RWPE2 (cell line): ENCODE measurements at regions not wholly inside any gene's neighbourhood (a gene's known extent, or its start where the extent isn't known, plus 50 kb on each side); places are given as distances from the start of the nearest gene placed in this dataset.

Experiments
- ATAC-seq: fragments of 200-7000 bp; cut with Tn5 transposase; 3 replicates; pipeline ENCODE4 v1.9.1; 2021; ENCODE audit warnings: low read depth
- DNase-seq: peaks from one replicate; pipeline ENCODE4 v3.0.0-alpha.2; 2020; ENCODE audit warnings: low spot score
- H3K27ac ChIP-seq: fragments of 450-650 bp; 2 replicates; pipeline ENCODE4 v1.5.1; 2017; ENCODE audit warnings: mild to moderate bottlenecking; ENCODE audit not compliant: poor library complexity, severe bottlenecking
- H3K27me3 ChIP-seq: fragments of 250-450 bp; sonication (Bioruptor Pico); 2 replicates; pipeline ENCODE4 v1.5.1; 2021; ENCODE audit warnings: mild to moderate bottlenecking, moderate library complexity; ENCODE audit not compliant: insufficient read depth, poor library complexity, severe bottlenecking
- H3K36me3 ChIP-seq: fragments of 250-450 bp; sonication (Bioruptor Pico); 2 replicates; pipeline ENCODE4 v1.5.1; 2020; ENCODE audit warnings: low read depth, mild to moderate bottlenecking, moderate library complexity
- H3K4me1 ChIP-seq: fragments of 250-450 bp; sonication (Bioruptor Pico); 2 replicates; pipeline ENCODE4 v1.5.1; 2021; ENCODE audit warnings: mild to moderate bottlenecking, moderate library complexity; ENCODE audit not compliant: insufficient read depth, poor library complexity, severe bottlenecking
- H3K4me3 ChIP-seq: fragments of 250-450 bp; sonication (Bioruptor Pico); 2 replicates; pipeline ENCODE4 v1.5.1; 2021; ENCODE audit warnings: mild to moderate bottlenecking, moderate library complexity; ENCODE audit not compliant: severe bottlenecking
- H3K9me3 ChIP-seq: fragments of 250-450 bp; sonication (Bioruptor Pico); 2 replicates; pipeline ENCODE4 v1.5.1; 2021; ENCODE audit warnings: mild to moderate bottlenecking, moderate library complexity; ENCODE audit not compliant: severe bottlenecking
- TF ChIP-seq, protein P1 (sequence below): fragments of 450-650 bp; IDR thresholded peaks from one replicate; pipeline ENCODE4 v1.5.1; 2017; ENCODE audit warnings: mild to moderate bottlenecking, moderate library complexity; ENCODE audit not compliant: poor library complexity, severe bottlenecking

DNA sequence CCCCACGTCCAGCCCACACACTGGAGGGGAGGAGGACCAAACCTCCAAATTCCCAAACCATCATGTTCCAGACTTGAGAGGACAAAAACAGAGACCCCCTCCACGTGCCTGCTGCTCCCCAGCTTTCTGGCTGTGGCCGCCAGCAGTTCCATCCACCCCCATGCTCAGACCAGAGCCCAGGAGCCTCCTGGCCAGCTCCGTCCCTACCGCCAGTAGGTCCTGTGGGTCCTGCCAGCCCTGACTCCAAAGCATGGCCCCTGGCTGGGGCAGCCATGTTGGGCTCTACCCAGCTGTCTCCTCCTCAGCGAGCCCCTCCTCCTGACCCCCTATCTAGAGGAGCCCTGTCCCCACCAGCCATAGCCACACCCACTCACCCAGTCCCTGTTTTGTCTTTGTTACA lies 227.3 kb upstream of the RTL1 start:
- no peak for DNase-seq
- Histone ChIP-seq H3K27ac (no peak overlapping the region), H3K36me3 (no peaks in the 10 kb centered on the region), H3K9me3 (no peaks in the 10 kb centered on the region), H3K27me3 (peaks cover 18% of the 10 kb centered on the region), H3K4me1 (no peaks in the 10 kb centered on the region), H3K4me3 (no peak overlapping the region)
- ATAC-seq, result no peak
- TF ChIP-seq, protein P1, sequence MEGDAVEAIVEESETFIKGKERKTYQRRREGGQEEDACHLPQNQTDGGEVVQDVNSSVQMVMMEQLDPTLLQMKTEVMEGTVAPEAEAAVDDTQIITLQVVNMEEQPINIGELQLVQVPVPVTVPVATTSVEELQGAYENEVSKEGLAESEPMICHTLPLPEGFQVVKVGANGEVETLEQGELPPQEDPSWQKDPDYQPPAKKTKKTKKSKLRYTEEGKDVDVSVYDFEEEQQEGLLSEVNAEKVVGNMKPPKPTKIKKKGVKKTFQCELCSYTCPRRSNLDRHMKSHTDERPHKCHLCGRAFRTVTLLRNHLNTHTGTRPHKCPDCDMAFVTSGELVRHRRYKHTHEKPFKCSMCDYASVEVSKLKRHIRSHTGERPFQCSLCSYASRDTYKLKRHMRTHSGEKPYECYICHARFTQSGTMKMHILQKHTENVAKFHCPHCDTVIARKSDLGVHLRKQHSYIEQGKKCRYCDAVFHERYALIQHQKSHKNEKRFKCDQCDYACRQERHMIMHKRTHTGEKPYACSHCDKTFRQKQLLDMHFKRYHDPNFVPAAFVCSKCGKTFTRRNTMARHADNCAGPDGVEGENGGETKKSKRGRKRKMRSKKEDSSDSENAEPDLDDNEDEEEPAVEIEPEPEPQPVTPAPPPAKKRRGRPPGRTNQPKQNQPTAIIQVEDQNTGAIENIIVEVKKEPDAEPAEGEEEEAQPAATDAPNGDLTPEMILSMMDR, result no peak

DNA sequence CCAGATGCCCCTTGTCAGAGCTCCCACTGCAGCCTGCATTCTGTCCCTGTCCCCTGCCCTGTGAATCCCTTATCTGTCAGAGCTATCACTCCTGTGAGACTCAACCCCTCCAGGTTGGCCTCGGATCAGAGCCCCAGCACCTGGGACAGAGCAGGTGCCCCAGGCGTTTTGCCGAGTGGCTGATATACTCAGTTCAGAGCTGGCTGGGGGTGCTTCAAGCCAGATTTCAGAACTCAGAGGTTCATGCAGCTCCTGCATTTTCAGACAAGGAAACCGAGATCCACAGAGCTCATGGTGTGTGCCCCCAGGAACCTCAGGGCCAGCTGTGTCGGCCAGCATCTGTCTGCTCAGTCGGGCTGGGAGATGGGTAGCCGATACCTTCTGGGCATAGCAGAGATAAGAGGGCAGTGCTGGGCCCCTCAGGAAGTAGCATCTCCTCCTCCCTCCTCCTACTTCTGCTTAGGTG lies 228.0 kb upstream of the RTL1 start:
- Histone ChIP-seq H3K27me3 (peaks cover 18% of the 10 kb centered on the region), H3K27ac (no peak overlapping the region), H3K4me3 (no peak overlapping the region), H3K4me1 (no peaks in the 10 kb centered on the region), H3K9me3 (no peaks in the 10 kb centered on the region), H3K36me3 (no peaks in the 10 kb centered on the region)
- DNase-seq, result no peak
- TF ChIP-seq, protein P1, result no peak
- ATAC-seq, result no peak

DNA sequence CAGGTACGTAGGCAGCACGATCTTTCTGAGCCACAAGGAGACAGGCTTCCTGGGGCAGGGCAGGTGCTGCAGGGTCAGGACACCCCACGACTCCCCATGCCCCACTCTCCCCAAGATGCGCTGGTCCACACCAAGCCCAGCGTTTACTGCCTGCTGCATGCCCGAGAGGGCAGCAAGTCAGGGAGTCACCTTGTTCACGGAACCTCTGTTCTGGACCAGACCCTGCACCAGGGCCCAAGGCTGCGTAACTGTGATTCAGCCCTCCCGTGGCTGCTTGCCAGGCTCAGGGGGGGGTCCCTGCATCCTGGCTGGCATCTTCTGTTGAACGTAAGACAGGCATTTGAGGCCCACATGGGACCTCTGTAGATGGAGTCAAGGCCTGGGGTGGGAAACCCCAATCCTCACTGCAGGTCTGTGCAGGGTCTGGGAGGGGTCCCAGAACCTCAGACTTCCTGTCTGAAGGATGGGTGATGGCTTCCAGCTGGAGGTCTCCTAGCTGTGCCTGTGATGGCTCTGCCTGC lies 228.6 kb upstream of the RTL1 start:
- ATAC-seq (no peak), DNase-seq (no peak)
- no peak overlapping the region for H3K27ac ChIP-seq
- H3K4me1 ChIP-seq, result no peaks in the 10 kb centered on the region
- no peak overlapping the region for H3K4me3 ChIP-seq
- TF ChIP-seq, protein P1, result no peak
- H3K27me3 ChIP-seq, result peaks cover 18% of the 10 kb centered on the region
- H3K36me3 ChIP-seq, result no peaks in the 10 kb centered on the region
- H3K9me3 ChIP-seq, result no peaks in the 10 kb centered on the region

DNA sequence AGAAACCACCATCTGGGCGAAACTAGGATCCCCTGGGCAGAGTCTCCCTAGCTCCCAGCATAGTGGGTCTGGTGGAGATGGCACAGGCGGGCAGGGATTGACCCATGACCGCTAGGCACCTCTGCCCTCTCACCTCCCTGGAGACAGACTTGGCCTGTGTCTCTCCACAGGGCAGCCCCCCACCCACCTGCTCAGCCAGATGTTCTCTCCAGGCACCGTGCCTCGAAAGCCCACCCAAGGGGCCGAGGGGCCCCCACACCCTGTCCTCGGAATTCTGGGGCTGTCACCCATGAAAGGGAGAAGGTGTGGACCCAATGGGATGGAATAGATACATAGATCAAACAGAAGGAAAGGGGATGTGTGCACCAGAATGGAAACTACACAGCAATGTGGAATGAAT lies 229.1 kb upstream of the RTL1 start:
- H3K4me3 ChIP-seq, result no peak overlapping the region
- TF ChIP-seq, protein P1, result no peak
- H3K4me1 ChIP-seq, result no peaks in the 10 kb centered on the region
- H3K9me3 ChIP-seq, result no peaks in the 10 kb centered on the region
- H3K27me3 ChIP-seq, result peaks cover 18% of the 10 kb centered on the region
- no peak overlapping the region for H3K27ac ChIP-seq
- H3K36me3 ChIP-seq, result no peaks in the 10 kb centered on the region
- ATAC-seq (no peak), DNase-seq (no peak)

DNA sequence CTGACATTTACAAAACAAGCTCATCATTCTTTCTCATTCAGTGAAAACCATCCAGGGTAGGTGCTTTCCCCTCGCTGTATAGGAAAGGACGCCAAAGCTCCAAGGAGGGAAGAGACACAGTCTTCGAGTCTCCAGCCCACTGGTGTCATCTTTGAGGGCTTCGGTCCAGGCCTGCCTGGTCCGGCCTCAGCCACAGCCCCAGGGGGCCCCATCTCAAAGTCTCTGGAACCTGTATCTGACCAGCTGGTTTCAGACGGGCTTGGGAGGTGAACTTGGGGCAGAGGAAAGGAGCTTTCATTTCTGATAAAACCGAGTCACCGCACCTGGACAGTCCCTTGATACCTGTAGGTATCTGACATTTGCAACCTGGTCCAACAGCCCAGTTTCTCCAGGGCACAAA lies 229.5 kb upstream of the RTL1 start:
- TF ChIP-seq, protein P1, result no peak
- no peak for DNase-seq
- no peaks in the 10 kb centered on the region for H3K4me1 ChIP-seq
- H3K4me3 ChIP-seq, result no peak overlapping the region
- ATAC-seq, result no peak
- H3K36me3 ChIP-seq, result no peaks in the 10 kb centered on the region
- H3K27me3 ChIP-seq, result peaks cover 15% of the 10 kb centered on the region
- no peak overlapping the region for H3K27ac ChIP-seq
- no peaks in the 10 kb centered on the region for H3K9me3 ChIP-seq
